Fibroblast of mammary gland (primary cell): ENCODE measurements at regions not wholly inside any gene's neighbourhood (a gene's known extent, or its start where the extent isn't known, plus 50 kb on each side); places are given as distances from the start of the nearest gene placed in this dataset.

Experiments
- DNase-seq: peaks from one replicate; pipeline ENCODE4 v3.0.0-alpha.2; 2010; ENCODE audit warnings: low read depth
- H3K4me3 ChIP-seq: 2 replicates; pipeline ENCODE4 v1.5.1; 2011; ENCODE audit warnings: low read depth, mild to moderate bottlenecking, low read length, moderate library complexity; ENCODE audit not compliant: control insufficient read depth
- CTCF ChIP-seq: conservative IDR thresholded peaks from 2 replicates; pipeline ENCODE4 v1.5.1; 2011; ENCODE audit warnings: low read depth, low read length, inconsistent platforms; ENCODE audit not compliant: control insufficient read depth, insufficient read depth

- TF ChIP-seq CTCF = peak; percentile 46
- peak; percentile 41 for DNase-seq
- no peak overlapping the region for H3K4me3 ChIP-seq
Measured at GRCh38 chr10:131786756-131787605, 113.8 kb upstream of the PPP2R2D start.

- no peak for DNase-seq
- TF ChIP-seq CTCF = no peak
Measured at GRCh38 chr10:131787961-131788360, 112.8 kb upstream of the PPP2R2D start.

GRCh38 chr10:131788386-131788785 lies 112.4 kb upstream of the PPP2R2D start:
- no peak for TF ChIP-seq CTCF
- no peak for DNase-seq
- H3K4me3 ChIP-seq = no peak overlapping the region

More at GRCh38 chr10:131787961-131788360, 112.8 kb upstream of the PPP2R2D start:
- H3K4me3 ChIP-seq = no peak overlapping the region

GRCh38 chr10:131789516-131789915 lies 111.3 kb upstream of the PPP2R2D start:
- DNase-seq = no peak
- TF ChIP-seq CTCF = no peak
- H3K4me3 ChIP-seq = no peak overlapping the region

- no peak overlapping the region for H3K4me3 ChIP-seq
- DNase-seq = peak; percentile 1
- no peak for TF ChIP-seq CTCF
Measured at GRCh38 chr10:131790021-131790420, 110.8 kb upstream of the PPP2R2D start.

- no peak for DNase-seq
- no peak overlapping the region for H3K4me3 ChIP-seq
- no peak for TF ChIP-seq CTCF
Measured at GRCh38 chr10:131792011-131792651, 108.7 kb upstream of the PPP2R2D start.
